ENCODE measurements at regions not wholly inside any gene's neighbourhood (a gene's known extent, or its start where the extent isn't known, plus 50 kb on each side); places are given as distances from the start of the nearest gene placed in this dataset.
A peak's percentile ranks its signal among the peaks of the same experiment; 100 is the strongest.

- peaks cover 47% of the 10 kb centered on the region for H3K4me1 Mint-ChIP-seq (ENCODE audit: unreplicated experiment)
- TF ChIP-seq, protein P1, sequence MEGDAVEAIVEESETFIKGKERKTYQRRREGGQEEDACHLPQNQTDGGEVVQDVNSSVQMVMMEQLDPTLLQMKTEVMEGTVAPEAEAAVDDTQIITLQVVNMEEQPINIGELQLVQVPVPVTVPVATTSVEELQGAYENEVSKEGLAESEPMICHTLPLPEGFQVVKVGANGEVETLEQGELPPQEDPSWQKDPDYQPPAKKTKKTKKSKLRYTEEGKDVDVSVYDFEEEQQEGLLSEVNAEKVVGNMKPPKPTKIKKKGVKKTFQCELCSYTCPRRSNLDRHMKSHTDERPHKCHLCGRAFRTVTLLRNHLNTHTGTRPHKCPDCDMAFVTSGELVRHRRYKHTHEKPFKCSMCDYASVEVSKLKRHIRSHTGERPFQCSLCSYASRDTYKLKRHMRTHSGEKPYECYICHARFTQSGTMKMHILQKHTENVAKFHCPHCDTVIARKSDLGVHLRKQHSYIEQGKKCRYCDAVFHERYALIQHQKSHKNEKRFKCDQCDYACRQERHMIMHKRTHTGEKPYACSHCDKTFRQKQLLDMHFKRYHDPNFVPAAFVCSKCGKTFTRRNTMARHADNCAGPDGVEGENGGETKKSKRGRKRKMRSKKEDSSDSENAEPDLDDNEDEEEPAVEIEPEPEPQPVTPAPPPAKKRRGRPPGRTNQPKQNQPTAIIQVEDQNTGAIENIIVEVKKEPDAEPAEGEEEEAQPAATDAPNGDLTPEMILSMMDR (conservative IDR thresholded peaks at IDR 0.05), result no peak
- no peak for DNase-seq (ENCODE audit: extremely low spot score, unreplicated experiment)
- no peaks in the 10 kb centered on the region for H3K36me3 Mint-ChIP-seq
- peak overlapping the region; percentile 98 for H3K27ac Mint-ChIP-seq
- peaks cover 18% of the 10 kb centered on the region for H3K9me3 Mint-ChIP-seq
- no peaks in the 10 kb centered on the region for H3K27me3 Mint-ChIP-seq
- H3K4me3 Mint-ChIP-seq, result peak overlapping the region; percentile 62
Observed at GRCh38 chr13:73171271-73171682, 112.5 kb downstream of the KLF5 start.

DNA sequence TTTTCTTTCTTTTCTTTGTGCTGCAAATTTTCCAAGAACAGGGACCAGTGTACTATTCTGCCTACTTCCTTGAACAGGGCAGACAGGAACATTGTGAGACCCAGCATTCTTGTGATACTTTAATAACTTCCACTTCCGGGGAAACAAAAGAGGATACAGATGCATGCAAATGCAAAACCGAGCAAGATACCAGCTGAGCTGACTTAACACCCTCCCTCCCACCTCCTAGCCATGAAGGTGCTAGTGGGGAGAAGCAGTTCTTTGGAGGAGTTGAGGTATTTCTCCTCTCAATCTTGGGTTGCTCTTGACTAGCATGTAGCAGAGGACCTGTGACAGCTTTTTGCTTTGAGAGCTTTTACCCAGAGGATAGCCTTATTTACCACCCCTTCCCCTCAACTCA is 111.2 kb downstream of the KLF5 start:
- TF ChIP-seq, protein P1 (conservative IDR thresholded peaks at IDR 0.05), result no peak
- Mint-ChIP-seq H3K36me3 (no peaks in the 10 kb centered on the region), H3K27me3 (no peaks in the 10 kb centered on the region), H3K4me1 (ENCODE audit: unreplicated experiment) (peaks cover 52% of the 10 kb centered on the region), H3K4me3 (peak overlapping the region; percentile 8), H3K27ac (peak overlapping the region; percentile 98), H3K9me3 (peaks cover 22% of the 10 kb centered on the region)
- no peak for DNase-seq (ENCODE audit: extremely low spot score, unreplicated experiment)

DNA sequence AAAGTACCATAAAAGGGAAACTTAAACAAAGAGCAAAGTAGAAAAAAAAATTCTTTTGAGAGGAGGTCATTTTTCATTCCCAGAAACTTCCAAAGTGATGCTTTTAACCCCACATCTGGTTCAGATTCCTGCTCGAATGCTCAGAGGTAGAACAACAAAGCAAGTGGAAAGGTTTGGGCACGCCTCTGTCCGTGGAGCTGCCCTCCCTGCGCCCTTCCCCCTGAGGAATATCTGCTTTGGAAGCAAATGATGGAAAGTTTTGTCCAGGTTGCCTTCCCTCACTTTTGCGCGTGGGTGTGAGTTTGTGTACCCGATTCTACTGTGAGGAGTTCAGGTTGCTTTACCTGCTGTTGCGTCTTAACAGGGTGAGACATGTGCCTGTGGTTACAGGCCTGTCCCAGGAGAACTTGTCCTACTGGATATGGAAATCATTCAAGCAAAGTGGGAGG is 110.2 kb downstream of the KLF5 start:
- peak overlapping the region; percentile 98 for H3K27ac Mint-ChIP-seq
- peaks cover 44% of the 10 kb centered on the region for H3K4me1 Mint-ChIP-seq (ENCODE audit: unreplicated experiment)
- TF ChIP-seq, protein P1 (conservative IDR thresholded peaks at IDR 0.05), result no peak
- DNase-seq (ENCODE audit: extremely low spot score, unreplicated experiment), result no peak
- peak overlapping the region; percentile 74 for H3K4me3 Mint-ChIP-seq
- peaks cover 20% of the 10 kb centered on the region for H3K9me3 Mint-ChIP-seq
- H3K36me3 Mint-ChIP-seq, result no peaks in the 10 kb centered on the region
- H3K27me3 Mint-ChIP-seq, result no peaks in the 10 kb centered on the region

- Mint-ChIP-seq H3K27ac (peak overlapping the region; percentile 98), H3K36me3 (no peaks in the 10 kb centered on the region), H3K4me1 (ENCODE audit: unreplicated experiment) (peaks cover 39% of the 10 kb centered on the region), H3K9me3 (peaks cover 16% of the 10 kb centered on the region), H3K4me3 (peak overlapping the region; percentile 74), H3K27me3 (no peaks in the 10 kb centered on the region)
- TF ChIP-seq, protein P1 (conservative IDR thresholded peaks at IDR 0.05), result no peak
- DNase-seq (ENCODE audit: extremely low spot score, unreplicated experiment), result no peak
Observed at GRCh38 chr13:73168226-73168952, 109.6 kb downstream of the KLF5 start.

GRCh38 chr13:73167028-73167820 is 108.4 kb downstream of the KLF5 start:
- H3K9me3 Mint-ChIP-seq, result peaks cover 15% of the 10 kb centered on the region
- H3K4me1 Mint-ChIP-seq (ENCODE audit: unreplicated experiment), result peaks cover 32% of the 10 kb centered on the region
- TF ChIP-seq, protein P1 (conservative IDR thresholded peaks at IDR 0.05), result no peak
- H3K4me3 Mint-ChIP-seq, result peak overlapping the region; percentile 75
- no peak for DNase-seq (ENCODE audit: extremely low spot score, unreplicated experiment)
- no peaks in the 10 kb centered on the region for H3K36me3 Mint-ChIP-seq
- peak overlapping the region; percentile 98 for H3K27ac Mint-ChIP-seq
- no peaks in the 10 kb centered on the region for H3K27me3 Mint-ChIP-seq

Measured in type B pancreatic cell (in vitro differentiated cells).